HFFc6 (cell line): ENCODE measurements at regions not wholly inside any gene's neighbourhood (a gene's known extent, or its start where the extent isn't known, plus 50 kb on each side); places are given as distances from the start of the nearest gene placed in this dataset.

Source experiments
- DNase-seq: peaks from one replicate; pipeline ENCODE4 v3.0.0-alpha.2; 2018
- H3K27ac Mint-ChIP-seq: 2 replicates; pipeline ENCODE4 v1.8.0; 2020; ENCODE audit warnings: mild to moderate bottlenecking, mixed read lengths
- H3K27me3 Mint-ChIP-seq: 2 replicates; pipeline ENCODE4 v1.8.0; 2021; ENCODE audit warnings: mild to moderate bottlenecking, moderate library complexity, mixed read lengths; ENCODE audit not compliant: insufficient read depth
- H3K36me3 Mint-ChIP-seq: 2 replicates; pipeline ENCODE4 v1.8.0; 2021; ENCODE audit warnings: low read depth, mixed read lengths
- H3K4me1 Mint-ChIP-seq: 2 replicates; pipeline ENCODE4 v1.8.0; 2020; ENCODE audit warnings: low read depth, mixed read lengths
- H3K4me3 Mint-ChIP-seq: 2 replicates; pipeline ENCODE4 v1.8.0; 2020; ENCODE audit warnings: mild to moderate bottlenecking, moderate library complexity, mixed read lengths
- H3K9me3 Mint-ChIP-seq: 2 replicates; pipeline ENCODE4 v1.8.0; 2020; ENCODE audit warnings: mild to moderate bottlenecking, mixed read lengths
- TF ChIP-seq, protein P1 (sequence below): fragments of 200-600 bp; sonication (generic); IDR thresholded peaks from 2 replicates; pipeline ENCODE4 v1.5.0; 2021; ENCODE audit warnings: antibody characterized with exemption, mild to moderate bottlenecking

DNA sequence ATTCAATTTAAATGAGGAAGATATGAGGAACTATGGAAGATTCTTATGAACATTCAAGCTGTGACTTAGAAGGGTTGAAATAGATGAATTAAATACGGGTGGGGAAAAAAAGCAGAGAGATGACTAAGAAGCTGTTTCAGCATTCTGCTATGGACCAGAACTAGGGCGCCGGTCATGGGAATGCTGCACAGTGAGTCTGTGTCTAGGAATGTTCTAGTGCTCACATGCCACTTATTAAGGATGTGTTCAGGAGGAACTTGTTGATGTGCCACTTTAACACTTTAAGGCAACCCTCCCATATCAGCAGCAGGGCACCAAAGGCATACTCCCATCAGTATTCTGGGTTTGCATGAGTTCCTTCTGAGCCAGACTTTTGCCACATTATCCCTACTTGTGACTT, 152.1 kb downstream of the POSTN start:
- Mint-ChIP-seq H3K4me1 (peaks cover 48% of the 10 kb centered on the region), H3K9me3 (no peaks in the 10 kb centered on the region), H3K4me3 (peak overlapping the region; percentile 44), H3K27me3 (no peaks in the 10 kb centered on the region; the same call in 1 of the 2 replicates), H3K27ac (peak overlapping the region; percentile 66), H3K36me3 (no peaks in the 10 kb centered on the region)
- peak; percentile 90 for DNase-seq
- TF ChIP-seq, protein P1, sequence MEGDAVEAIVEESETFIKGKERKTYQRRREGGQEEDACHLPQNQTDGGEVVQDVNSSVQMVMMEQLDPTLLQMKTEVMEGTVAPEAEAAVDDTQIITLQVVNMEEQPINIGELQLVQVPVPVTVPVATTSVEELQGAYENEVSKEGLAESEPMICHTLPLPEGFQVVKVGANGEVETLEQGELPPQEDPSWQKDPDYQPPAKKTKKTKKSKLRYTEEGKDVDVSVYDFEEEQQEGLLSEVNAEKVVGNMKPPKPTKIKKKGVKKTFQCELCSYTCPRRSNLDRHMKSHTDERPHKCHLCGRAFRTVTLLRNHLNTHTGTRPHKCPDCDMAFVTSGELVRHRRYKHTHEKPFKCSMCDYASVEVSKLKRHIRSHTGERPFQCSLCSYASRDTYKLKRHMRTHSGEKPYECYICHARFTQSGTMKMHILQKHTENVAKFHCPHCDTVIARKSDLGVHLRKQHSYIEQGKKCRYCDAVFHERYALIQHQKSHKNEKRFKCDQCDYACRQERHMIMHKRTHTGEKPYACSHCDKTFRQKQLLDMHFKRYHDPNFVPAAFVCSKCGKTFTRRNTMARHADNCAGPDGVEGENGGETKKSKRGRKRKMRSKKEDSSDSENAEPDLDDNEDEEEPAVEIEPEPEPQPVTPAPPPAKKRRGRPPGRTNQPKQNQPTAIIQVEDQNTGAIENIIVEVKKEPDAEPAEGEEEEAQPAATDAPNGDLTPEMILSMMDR: no peak

DNA sequence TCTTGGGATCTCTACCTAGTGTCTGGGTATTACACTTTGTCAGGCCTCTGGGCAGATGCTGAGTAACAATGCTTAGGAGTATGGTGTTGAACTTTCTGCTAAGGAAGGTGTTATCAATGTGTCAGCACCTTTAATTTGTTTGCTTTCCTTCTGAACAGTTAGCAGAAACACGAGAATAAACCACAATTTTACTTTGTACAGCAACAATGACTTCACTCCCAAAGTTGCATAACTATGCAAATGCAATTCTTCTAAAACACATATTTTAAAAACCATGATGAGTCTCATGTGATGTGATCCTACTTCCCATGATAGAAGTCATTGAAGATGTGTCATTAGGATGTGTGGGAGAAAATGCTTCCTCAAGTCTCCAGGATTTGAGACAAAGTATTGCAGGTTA, 155.0 kb downstream of the POSTN start:
- no peak overlapping the region for H3K4me3 Mint-ChIP-seq
- H3K4me1 Mint-ChIP-seq: peaks cover 47% of the 10 kb centered on the region
- peak; percentile 79 for DNase-seq
- TF ChIP-seq, protein P1: no peak
- H3K27ac Mint-ChIP-seq: peak overlapping the region; percentile 71
- no peaks in the 10 kb centered on the region; the same call in 1 of the 2 replicates for H3K36me3 Mint-ChIP-seq
- H3K27me3 Mint-ChIP-seq: no peaks in the 10 kb centered on the region; the same call in 1 of the 2 replicates
- no peaks in the 10 kb centered on the region for H3K9me3 Mint-ChIP-seq

DNA sequence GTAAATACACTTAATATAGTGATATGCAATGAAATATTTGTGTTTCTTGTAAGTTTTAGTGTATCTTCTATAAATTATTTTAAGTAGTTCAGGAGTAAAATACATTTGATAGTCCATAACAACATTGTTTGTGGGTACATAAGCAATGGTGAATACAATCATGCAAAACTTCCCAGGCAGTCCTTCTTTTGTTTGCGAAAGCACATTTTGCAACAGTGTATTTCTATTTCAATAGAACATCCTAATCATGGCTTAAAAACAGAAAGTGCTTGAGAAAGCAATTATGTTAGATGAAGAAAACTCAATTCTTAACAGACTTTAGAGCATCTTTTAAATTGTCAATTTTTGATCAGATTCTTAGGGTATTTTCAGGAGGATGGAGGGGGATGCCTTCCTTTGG, 155.6 kb downstream of the POSTN start:
- Mint-ChIP-seq H3K27ac (peak overlapping the region; percentile 71), H3K4me3 (no peak overlapping the region), H3K36me3 (no peaks in the 10 kb centered on the region; the same call in 1 of the 2 replicates), H3K9me3 (no peaks in the 10 kb centered on the region), H3K4me1 (peaks cover 41% of the 10 kb centered on the region), H3K27me3 (no peaks in the 10 kb centered on the region; the same call in 1 of the 2 replicates)
- DNase-seq: no peak
- TF ChIP-seq, protein P1: no peak

DNA sequence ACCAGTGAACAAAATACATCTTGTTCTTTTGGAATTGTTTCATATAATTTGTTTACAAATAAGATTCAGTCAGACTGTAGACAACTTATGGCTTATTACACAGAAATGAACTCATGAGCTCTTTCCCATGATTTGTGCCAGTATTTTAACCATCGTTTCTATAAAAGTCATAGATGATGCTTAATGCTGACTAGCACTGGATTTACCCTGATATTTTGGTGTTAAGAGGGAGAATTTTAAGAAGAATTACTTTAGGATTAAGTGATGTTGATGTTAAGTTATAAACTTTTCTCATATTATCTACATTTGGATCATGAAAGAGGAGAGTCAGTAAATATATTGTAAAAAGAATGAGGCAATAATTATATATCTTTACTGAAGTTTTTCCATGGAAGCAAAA, 162.7 kb downstream of the POSTN start:
- DNase-seq: no peak
- H3K27ac Mint-ChIP-seq: no peak overlapping the region
- TF ChIP-seq, protein P1: no peak
- no peaks in the 10 kb centered on the region for H3K36me3 Mint-ChIP-seq
- H3K4me3 Mint-ChIP-seq: no peak overlapping the region
- H3K4me1 Mint-ChIP-seq: peaks cover 7% of the 10 kb centered on the region
- no peaks in the 10 kb centered on the region for H3K9me3 Mint-ChIP-seq
- H3K27me3 Mint-ChIP-seq: no peaks in the 10 kb centered on the region

DNA sequence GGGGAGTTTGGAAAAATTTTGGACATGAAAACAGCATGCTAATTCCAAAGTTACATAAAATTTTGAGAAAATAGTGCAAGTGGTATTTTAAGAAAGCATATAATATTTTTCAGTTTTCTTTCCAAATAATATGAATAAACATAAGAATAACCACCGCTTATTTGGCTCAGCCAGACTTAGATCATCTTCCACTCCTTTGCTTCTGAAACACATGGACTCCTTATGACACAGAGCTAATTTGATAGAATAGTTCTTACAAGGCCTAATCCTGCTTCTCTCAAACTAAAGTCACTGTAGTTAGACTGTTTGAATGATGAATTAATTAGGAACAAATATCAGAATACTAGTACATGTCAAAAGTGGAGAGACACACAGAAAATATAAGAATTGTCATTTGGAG, 165.5 kb downstream of the POSTN start:
- Mint-ChIP-seq H3K9me3 (no peaks in the 10 kb centered on the region), H3K27ac (no peak overlapping the region), H3K4me3 (no peak overlapping the region), H3K27me3 (no peaks in the 10 kb centered on the region), H3K36me3 (peaks cover 9% of the 10 kb centered on the region; the same call in 1 of the 2 replicates), H3K4me1 (peaks cover 35% of the 10 kb centered on the region)
- no peak for DNase-seq
- TF ChIP-seq, protein P1: no peak

DNA sequence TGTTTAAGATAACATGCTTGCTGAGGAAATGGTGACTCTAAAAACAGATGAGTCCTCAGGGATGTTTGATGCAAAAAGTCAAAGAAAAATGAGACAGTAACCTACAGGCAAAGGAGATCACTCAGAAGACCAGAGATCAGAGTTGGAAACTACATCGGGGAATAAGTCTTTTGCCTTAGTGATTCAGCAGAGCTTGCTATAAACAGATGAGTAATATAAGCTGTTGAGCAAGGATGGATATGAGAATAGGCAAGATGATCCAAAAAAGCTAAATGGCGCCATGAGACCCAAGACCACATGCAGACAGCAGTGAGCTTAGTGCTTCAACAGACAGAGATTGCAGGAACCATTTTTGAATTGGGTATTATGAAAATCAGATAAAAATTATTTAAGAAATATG, 168.6 kb downstream of the POSTN start:
- Mint-ChIP-seq H3K27me3 (peaks cover 2% of the 10 kb centered on the region; the same call in 1 of the 2 replicates), H3K4me1 (peaks cover 35% of the 10 kb centered on the region), H3K9me3 (no peaks in the 10 kb centered on the region), H3K27ac (peak overlapping the region; percentile 73), H3K36me3 (peaks cover 9% of the 10 kb centered on the region; the same call in 1 of the 2 replicates), H3K4me3 (peak overlapping the region; percentile 3; the same call in 1 of the 2 replicates)
- TF ChIP-seq, protein P1: no peak
- peak; percentile 84 for DNase-seq
